Omental fat pad (tissue), 3 donors: ENCODE measurements at regions not wholly inside any gene's neighbourhood (a gene's known extent, or its start where the extent isn't known, plus 50 kb on each side); places are given as distances from the start of the nearest gene placed in this dataset.

Source experiments
- ATAC-seq: fragments of 150-250 bp; one replicate; pipeline ENCODE4 v1.9.1; 2016; ENCODE audit warnings: mild to moderate bottlenecking, moderate library complexity; ENCODE audit not compliant: low FRiP score
- DNase-seq: peaks from one replicate; pipeline ENCODE4 v3.0.0-alpha.2; 2019; ENCODE audit warnings: low spot score
- TF ChIP-seq, protein P1 (sequence below), 3 donors: fragments of 450-650 bp; IDR thresholded peaks; one replicate each; pipeline ENCODE4 v1.5.1; 2016 to 2017; ENCODE audit warnings: antibody characterized with exemption in 3 of 3, mild to moderate bottlenecking in 3 of 3, moderate library complexity in 2 of 3

DNA sequence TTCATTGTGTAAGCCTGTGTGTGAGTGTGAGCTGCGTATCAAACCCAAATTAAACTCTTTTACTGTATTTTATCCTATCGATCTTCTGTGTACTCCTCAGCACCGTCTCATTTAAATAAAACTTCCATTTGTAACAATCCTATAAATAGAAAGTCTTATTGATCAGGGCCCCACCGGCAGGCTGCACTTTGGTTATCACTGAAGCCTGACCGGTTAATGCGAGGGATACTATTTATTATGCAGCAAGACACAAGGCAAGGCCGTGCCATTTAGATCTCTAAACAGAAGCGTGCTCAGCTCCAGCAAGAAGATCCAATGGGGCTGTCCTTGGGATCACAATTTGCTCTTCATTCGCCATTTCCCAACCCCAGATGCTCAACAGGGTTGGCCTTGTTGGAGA, 252.6 kb upstream of the TSHZ3 start:
- DNase-seq: no peak
- no peak for ATAC-seq
- TF ChIP-seq, protein P1, sequence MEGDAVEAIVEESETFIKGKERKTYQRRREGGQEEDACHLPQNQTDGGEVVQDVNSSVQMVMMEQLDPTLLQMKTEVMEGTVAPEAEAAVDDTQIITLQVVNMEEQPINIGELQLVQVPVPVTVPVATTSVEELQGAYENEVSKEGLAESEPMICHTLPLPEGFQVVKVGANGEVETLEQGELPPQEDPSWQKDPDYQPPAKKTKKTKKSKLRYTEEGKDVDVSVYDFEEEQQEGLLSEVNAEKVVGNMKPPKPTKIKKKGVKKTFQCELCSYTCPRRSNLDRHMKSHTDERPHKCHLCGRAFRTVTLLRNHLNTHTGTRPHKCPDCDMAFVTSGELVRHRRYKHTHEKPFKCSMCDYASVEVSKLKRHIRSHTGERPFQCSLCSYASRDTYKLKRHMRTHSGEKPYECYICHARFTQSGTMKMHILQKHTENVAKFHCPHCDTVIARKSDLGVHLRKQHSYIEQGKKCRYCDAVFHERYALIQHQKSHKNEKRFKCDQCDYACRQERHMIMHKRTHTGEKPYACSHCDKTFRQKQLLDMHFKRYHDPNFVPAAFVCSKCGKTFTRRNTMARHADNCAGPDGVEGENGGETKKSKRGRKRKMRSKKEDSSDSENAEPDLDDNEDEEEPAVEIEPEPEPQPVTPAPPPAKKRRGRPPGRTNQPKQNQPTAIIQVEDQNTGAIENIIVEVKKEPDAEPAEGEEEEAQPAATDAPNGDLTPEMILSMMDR (IDR thresholded peaks at IDR 0.05): no peak

DNA sequence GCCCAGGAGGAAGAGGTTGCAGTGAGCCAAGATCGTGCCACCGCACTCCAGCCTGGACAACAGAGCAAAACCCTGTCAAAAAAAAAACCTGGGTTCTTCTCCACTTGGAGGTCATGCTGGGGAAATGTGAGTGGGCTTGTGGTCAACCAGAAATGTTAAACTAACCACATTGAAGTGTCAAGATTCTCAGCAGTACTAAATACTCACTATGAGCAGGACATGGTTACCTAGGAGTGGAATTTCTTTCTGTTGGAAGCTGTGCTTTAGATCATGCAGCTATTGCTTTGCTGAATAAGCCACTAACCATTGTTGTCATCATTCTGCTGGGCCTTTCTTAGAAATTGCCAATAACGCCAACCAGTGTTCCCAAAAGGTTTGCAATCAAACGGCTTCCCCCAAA, 253.3 kb upstream of the TSHZ3 start:
- TF ChIP-seq, protein P1 (IDR thresholded peaks at IDR 0.05): no peak
- no peak for ATAC-seq
- no peak for DNase-seq

DNA sequence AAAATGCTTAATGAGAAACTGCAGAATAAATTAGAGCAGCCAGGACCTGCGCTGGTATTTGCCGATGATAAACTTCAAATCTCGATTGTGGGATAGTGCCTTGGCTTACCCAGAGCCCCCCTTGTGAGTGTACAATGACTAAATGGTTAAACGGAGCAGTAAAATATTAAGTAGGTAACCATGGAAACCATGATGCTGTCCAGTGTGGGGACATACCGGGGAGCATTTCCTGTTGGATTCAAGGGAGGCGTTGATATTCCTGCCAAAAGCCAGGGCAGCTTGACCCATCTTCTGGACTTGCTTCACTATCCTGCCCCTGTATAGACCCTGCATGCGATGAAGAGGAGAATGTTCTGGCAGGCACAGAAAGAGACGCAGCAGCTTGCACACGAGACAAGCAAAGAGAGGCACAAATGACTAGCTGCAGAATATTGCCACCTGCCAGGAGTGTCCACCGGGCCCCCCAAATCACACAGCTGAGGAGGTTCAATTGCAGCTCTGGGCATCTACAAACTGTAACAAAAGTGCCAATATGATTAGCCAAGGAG, 255.3 kb upstream of the TSHZ3 start:
- no peak for DNase-seq
- no peak for ATAC-seq
- TF ChIP-seq, protein P1 (IDR thresholded peaks at IDR 0.05): no peak

DNA sequence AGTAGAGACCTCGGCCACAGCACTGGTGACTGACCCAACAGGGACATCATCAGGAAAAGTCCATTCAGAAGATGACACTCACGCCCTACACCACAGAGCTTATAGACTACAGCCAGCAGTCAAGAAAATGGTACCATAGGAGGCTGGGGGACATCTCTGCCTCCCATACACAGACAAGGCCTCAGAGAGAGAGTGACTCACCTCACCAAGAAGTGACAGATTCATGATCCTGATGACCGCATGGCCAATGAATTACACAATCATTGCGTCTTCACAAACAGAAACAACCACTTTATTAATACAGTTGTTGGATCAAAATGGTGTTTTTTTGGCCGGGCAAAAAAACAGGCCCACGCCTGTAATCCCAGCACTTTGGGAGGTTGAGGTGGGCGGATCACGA, 260.8 kb upstream of the TSHZ3 start:
- ATAC-seq (no peak), DNase-seq (no peak)
- TF ChIP-seq, protein P1 (IDR thresholded peaks at IDR 0.05): no peak

DNA sequence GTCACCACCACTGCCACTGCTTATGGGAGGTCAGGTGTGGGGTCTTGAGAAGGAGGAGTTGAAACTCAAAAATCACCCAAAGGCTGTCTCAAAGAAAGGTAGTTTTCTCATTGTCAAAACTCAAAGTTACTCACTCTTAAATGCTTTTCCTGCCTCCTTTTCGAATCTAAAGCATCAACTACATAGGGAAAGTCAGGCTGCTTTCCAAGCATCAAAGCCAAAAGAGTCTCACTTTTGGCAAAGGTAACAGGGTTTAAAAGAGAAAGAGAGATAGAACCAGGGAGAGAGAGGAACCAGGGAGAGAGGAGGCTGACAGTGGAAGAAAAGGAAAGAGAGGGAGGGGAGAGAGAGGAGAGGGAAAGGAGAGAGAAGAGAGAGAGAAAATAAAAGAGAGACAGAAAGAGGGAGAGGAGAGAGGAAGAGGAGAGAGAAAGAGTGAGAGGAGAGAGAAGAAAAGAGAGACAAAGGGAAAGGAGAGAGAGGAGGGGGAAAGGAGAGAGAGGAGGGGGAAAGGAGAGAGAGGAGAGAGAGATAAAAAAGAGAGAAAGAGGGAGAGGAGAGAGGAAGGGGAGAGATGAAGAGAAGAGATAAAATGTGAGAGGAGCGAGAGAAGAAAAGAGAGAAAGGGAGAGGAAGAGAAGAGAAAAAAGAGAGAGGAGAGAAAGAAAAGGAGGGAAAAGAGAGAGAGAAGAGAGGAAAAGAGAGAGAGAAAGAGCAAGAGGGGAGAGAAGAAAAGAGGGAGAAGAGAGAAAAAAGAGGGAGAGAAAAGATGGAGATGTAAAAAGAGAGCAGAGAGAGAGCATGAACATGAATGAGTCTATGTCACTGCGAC, 262.0 kb upstream of the TSHZ3 start:
- DNase-seq (no peak), ATAC-seq (no peak)
- TF ChIP-seq, protein P1 (IDR thresholded peaks at IDR 0.05): no peak

DNA sequence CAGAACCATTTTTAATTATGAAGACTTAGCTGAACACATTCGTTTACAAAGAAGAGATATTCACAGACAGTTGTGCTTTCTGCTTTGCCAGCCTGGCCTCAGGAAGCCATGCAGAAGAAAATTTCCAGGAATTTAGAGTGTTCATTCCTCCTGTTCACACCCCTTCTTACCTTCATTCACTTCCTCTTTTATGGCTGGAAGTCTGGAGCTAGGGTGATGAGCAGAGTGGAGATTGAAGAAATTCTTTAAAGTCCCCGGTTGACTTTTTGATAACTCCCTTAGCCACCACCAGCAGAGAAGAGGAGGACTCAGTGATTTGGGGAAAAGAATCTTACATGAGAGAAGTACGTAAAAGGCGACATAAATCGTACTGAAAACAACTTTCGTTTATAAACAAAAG, 263.6 kb upstream of the TSHZ3 start:
- DNase-seq: no peak
- TF ChIP-seq, protein P1 (IDR thresholded peaks at IDR 0.05): no peak
- no peak for ATAC-seq

DNA sequence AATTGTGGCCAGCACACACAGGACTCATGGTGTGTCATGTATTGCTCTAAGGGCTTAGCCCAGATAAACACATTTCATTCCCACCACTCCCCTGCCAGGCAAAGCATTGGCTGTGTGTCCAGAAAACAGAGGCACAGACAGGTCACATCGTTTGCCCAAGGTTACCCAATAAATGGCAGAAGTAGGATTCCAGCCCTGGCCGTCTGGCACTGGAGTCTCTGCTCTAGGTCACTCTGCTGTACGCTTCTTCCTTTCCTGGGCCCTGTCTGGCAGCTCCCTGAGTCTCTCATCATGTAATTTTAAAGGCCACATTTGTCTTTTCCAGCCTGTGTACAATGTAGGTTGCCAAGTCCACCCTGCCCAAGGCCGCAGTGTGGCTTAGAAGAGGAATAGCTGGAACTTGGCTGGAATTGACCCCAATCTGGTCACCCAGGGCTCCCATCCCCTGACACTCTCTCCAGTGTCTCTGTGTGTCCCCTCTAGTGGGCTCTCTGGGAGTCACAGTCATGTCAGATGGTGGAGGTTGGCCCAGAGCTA, 264.5 kb upstream of the TSHZ3 start:
- TF ChIP-seq, protein P1 (IDR thresholded peaks at IDR 0.05): no peak
- DNase-seq (no peak), ATAC-seq (no peak)
